ENCODE measurements at regions not wholly inside any gene's neighbourhood (a gene's known extent, or its start where the extent isn't known, plus 50 kb on each side); places are given as distances from the start of the nearest gene placed in this dataset.
"Not testable (repeated sequence)": the region's sequence is repeated elsewhere in the genome, so short reads cannot be mapped to it uniquely, and the experiment has no call there.

DNA sequence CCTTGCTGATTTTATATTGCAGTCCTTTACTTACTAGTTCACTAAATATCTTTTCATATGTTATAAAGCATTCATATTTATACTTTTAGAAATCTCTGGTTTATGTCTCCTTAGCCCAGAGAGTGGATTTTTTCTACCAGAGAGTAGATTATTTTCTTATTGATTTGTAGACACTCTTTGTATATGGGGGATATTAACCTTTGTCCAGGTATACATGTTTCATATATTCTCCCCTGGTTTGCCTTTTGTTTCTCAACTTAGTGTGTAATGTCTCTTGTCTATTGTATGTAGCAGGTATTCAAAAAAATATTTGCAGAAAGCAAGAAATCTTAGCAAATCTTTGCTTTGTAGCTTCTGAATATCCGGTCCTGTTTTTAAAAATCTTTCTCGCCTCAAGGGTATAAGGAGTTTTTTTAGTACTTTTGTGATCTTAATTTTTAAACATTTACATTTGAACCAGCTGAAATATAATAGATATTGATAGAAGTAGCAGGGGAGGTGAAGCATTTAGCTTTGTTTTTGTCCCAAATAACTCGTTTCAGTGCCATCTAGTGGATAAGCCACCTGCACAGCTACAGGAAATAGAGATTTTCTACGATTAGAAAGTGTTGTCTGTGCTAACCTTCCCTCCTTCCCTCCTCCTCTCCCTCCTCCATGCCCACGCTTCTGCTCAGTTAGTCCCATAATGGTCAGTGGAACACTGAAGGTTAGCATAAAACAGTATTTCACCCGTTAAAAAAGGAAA, 97.0 kb downstream of the PHETA1 start:
- no peak for DNase-seq

DNA sequence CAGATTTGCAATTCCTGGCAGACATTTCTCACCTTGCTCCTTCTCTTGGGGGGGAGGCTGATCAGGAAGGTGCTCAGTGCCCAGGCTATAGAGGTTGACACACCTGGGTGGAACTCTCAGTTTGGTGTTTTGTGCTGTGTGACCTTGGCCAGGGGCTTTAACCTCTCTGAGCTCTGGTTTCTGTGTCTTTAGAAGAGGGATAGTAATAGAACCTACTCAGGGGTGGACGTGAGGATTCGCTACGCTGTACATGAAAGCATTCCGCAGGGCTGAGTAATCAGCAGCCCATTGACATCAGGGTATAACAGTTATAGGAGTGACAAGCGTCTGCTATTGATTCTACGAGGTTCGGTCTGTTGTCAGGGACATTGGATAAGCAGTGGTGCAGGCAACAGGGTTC, 98.1 kb downstream of the PHETA1 start:
- no peak for DNase-seq

GRCh38 chr12:111270239-111270638, 98.7 kb downstream of the PHETA1 start:
- no peak for DNase-seq

GRCh38 chr12:111269718-111270117, 99.2 kb downstream of the PHETA1 start:
- DNase-seq: no peak

DNA sequence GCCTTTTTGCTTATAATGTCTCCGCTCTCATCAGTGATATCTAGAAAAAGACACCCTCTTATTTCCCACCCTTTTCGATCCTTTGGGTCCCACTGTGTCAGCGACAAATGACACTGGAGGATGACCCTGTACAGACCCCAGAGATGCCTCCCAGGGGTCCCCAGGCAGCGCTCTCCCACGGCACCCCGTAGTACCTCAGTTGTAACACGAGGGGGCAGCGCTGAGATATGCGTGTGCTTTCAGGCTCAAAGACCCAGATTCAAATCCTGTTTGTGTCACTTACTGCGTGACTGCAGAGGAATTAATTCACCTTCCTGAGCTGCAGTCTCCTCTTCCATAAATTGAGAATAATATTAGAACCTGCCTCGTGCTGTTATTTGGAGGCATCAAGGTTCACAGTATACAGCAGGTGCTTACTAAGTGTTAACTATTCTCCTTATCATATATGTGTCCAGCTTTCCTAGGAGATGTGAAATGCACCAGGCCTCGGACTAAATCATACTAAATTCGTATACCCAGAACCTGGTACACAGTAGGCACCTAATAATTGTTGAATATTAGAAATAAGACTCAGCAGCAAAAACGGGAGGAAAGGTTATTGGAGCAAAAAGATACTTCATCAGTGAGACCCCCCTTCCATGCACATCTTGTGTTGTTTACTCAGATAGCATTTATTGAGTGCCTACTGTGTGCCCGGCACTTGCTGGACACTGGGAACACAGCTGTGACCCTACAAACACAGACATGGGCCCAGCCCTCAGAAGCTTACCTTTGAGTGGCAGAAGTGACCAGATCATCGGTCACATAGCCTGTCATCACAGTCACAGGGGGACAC, 99.9 kb downstream of the PHETA1 start:
- DNase-seq: no peak

- no peak for DNase-seq
These were observed 101.8 kb downstream of the PHETA1 start for GRCh38 chr12:111267144-111267543.

- DNase-seq: no peak
These were observed 106.8 kb downstream of the PHETA1 start for GRCh38 chr12:111261911-111262676.

GRCh38 chr12:111260732-111261131, 108.2 kb downstream of the PHETA1 start:
- no peak for DNase-seq

GRCh38 chr12:111259231-111259630, 109.7 kb downstream of the PHETA1 start:
- DNase-seq: no peak

DNA sequence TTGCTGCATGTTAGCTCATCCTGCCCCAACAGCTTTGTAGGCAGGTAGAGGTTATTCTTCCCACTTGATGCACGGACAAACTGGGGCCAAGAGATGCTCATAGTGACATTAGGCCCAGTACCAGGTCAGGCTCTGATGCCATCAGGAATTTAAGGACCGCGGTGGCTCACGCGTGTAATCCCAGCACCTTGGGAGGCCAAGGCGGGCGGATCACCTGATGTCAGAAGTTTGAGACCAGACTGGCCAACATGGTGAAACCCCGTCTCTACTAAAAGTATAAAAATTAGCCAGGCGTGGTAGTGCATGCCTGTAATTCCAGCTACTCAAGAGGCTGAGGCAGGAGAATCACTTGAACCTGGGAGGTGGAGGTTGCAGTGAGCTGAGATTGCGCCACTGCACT, 110.8 kb downstream of the PHETA1 start:
- DNase-seq: not testable (repeated sequence)

GRCh38 chr12:111257435-111257902, 111.4 kb downstream of the PHETA1 start:
- DNase-seq: no peak

DNA sequence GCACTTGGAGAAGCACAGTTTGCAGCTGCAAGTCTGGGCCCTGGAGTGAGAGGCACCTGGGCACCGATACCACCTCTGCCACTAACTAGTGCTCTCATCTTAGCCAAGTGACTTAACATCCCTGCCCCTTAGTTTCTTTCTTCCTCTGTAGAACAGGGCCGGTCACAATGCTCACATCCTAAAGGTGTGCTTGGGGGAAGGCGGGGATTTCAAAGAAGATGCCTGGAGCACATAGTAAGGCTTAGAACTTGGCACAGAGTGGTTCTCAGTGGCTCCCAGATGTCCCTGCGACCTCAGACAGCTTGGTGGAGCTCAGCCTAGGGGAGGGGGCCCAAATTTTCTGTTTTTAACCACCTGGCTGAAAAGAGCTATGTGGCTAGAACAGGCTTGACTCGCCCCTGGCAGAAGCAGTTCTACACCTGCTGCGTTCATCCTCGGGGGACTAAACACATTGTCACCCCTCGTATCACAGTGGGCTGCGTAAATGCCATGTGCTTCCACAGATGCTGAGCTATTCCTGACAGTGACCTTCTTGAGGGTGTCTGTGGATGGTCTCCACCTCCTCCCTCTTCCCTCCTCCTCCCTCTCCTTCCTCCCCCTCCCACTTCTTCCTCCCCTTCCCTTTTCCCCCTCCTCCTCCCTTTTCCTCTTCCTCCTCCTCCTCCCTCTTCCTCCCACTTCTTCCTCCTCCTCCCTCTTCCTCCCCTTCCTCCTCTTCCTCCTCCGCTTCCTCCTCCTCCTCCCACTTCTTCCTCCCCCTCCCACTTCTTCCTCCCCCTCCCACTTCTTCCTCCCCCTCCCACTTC, 112.1 kb downstream of the PHETA1 start:
- DNase-seq: no peak

GRCh38 chr12:111255261-111255660, 113.6 kb downstream of the PHETA1 start:
- DNase-seq: no peak

- DNase-seq: no peak
These were observed 114.8 kb downstream of the PHETA1 start for GRCh38 chr12:111254106-111254505.

- DNase-seq: no peak
These were observed 115.7 kb downstream of the PHETA1 start for GRCh38 chr12:111253213-111253612.

DNA sequence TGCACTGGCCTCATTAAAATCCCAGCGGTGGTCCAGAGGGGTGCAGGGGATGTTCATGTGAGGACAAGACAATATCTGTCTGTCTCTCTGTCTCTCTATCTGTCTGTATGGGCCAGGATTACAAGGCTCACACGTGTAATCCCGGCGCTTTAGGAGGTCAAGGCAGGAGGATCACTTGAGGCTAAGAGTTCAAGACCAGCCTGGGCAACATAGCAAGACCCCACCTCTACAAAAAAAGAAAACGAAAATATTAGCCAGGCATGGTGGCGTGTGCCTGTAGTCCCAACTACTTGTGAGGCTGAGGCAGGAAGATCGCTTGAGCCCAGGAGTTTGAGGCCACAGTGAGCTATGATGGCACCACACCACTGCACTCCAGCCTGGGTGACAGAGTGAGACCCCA, 117.1 kb downstream of the PHETA1 start:
- no peak for DNase-seq

DNA sequence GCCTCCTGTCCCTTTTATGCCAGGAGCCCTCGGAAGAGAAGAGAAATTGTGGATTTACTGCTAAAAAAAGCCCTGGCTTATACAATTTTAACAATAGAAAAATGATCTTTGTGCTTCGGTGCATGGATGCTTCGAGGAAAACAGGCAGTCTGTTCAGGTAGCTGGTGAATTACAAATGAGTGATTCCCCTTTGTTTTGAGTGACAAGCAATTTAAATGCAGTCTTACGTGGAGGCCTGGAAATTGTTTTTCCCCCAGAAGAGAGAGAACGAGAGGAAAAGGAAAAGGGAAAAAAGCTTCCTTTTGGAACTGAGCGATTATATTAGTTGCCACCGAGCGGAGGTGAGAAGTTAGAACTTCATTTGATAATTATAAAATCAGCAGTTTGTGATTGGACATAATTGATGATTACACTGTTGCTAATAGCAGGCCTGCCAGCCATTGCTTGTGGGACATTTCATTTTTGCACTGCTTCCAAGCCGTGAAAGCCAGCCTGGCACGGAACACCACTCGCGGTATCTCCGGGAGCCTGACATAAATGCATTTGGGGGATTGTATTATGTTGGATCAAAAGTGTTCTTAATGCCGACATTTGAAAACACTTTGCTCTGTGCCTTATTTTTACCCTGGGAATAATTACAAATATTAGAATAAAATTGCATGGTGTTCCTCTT, 117.7 kb downstream of the PHETA1 start:
- DNase-seq: no peak

GRCh38 chr12:111250251-111250881, 118.5 kb downstream of the PHETA1 start:
- no peak for DNase-seq

GRCh38 chr12:111249757-111250156, 119.1 kb downstream of the PHETA1 start:
- no peak for DNase-seq

DNA sequence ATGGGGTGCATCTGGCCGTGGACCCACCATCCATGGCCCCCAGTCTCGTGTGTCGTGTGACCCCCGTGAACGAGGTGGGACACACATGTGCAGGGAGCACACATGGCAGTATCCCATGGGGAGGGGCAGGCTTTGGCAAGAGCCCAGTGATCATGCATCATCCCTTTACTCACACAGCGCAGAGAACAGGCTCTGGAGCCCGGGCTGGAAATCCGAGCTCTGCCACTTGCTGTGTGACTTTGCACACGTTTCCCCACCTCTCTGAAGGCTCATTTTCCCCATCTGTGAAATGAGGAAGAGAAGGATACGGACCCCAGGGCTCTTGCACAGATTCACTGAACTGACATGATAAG, 119.9 kb downstream of the PHETA1 start:
- no peak for DNase-seq

DNA sequence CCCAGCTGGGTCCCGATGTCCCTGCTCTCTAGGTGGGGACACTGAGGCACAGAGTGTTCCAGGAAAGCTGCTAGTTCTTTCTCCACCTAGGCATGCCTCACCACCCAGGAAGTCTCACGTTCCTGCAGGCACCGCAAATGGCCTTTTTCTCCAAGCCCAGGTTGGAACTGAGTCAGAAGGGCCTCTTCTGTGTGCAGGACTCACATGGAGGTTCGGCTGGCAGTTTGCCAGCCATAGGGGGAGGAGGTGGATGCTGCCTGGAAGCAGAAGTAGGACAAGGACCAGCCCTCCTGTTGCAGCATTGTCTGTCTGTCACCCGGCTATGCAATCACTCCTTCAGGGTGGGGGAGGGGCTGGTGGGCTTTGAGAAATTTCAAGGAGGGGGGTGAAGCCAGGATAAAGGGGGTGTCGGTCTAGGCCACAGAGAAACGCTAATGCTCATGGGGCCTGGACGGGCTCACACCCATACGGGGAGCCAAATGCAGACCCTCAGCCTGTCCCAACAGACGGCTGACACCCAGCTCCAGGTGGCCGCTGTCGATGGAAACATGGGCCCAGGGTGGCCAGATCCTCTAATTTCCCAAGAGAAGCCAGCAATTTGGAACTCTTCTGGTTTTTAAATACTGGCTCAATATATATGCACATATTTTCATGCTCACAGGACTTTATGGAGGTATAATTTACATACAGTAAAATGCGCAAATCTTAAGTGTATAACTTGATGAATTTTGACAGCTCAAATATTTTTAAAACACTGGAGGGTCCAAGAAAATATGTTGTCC, 120.5 kb downstream of the PHETA1 start:
- DNase-seq: no peak

All from NCI-H1092 (cell line).